Astrocyte of the spinal cord (primary cell): ENCODE measurements at regions not wholly inside any gene's neighbourhood (a gene's known extent, or its start where the extent isn't known, plus 50 kb on each side); places are given as distances from the start of the nearest gene placed in this dataset.
"Not testable (repeated sequence)": the region's sequence is repeated elsewhere in the genome, so short reads cannot be mapped to it uniquely, and the experiment has no call there.

Experiments
- DNase-seq: peaks from one replicate; pipeline ENCODE4 v3.0.0; 2011; ENCODE audit warnings: low read depth, low spot score
- H3K4me3 ChIP-seq: 2 replicates; pipeline ENCODE4 v1.5.1; 2011; ENCODE audit warnings: low read depth, mild to moderate bottlenecking, low read length, moderate library complexity
- CTCF ChIP-seq: IDR thresholded peaks from 2 replicates; pipeline ENCODE4 v1.5.1; 2012; ENCODE audit warnings: low read depth, mild to moderate bottlenecking, low read length, inconsistent platforms
- in situ Hi-C: cut with HindIII; loops from 2 replicates; pipeline ENCODE4 v1.10.0; 2017; ENCODE audit warnings: low sequenced_read_pairs

GRCh38 chr4:100870940-100871772 is 353.3 kb upstream of the EMCN start:
- no peak for TF ChIP-seq CTCF
- no peak for DNase-seq
- in situ Hi-C loops: no loop called here
- no peak overlapping the region for H3K4me3 ChIP-seq

GRCh38 chr4:100869276-100869675 is 351.5 kb upstream of the EMCN start:
- no peak for DNase-seq
- in situ Hi-C loops: no loop called here
- H3K4me3 ChIP-seq: no peak overlapping the region
- no peak for TF ChIP-seq CTCF

- H3K4me3 ChIP-seq, DNase-seq, in situ Hi-C loops: not testable (repeated sequence)
These were observed 350.5 kb upstream of the EMCN start for GRCh38 chr4:100868281-100868680.

GRCh38 chr4:100852326-100852725 is 334.5 kb upstream of the EMCN start:
- in situ Hi-C loops: no loop called here
- TF ChIP-seq CTCF: no peak
- no peak overlapping the region for H3K4me3 ChIP-seq
- DNase-seq: no peak

- H3K4me3 ChIP-seq: no peak overlapping the region
- in situ Hi-C loops: no loop called here
- no peak for TF ChIP-seq CTCF
- no peak for DNase-seq
These were observed 331.5 kb upstream of the EMCN start for GRCh38 chr4:100849319-100849718.

- in situ Hi-C loops: no loop called here
These were observed 331.0 kb upstream of the EMCN start for GRCh38 chr4:100848841-100849240.

More at GRCh38 chr4:100848841-100849240, 331.0 kb upstream of the EMCN start:
- no peak for DNase-seq
- H3K4me3 ChIP-seq: no peak overlapping the region
- peak; percentile 7 for TF ChIP-seq CTCF
